ENCODE measurements at regions not wholly inside any gene's neighbourhood (a gene's known extent, or its start where the extent isn't known, plus 50 kb on each side); places are given as distances from the start of the nearest gene placed in this dataset.

DNA sequence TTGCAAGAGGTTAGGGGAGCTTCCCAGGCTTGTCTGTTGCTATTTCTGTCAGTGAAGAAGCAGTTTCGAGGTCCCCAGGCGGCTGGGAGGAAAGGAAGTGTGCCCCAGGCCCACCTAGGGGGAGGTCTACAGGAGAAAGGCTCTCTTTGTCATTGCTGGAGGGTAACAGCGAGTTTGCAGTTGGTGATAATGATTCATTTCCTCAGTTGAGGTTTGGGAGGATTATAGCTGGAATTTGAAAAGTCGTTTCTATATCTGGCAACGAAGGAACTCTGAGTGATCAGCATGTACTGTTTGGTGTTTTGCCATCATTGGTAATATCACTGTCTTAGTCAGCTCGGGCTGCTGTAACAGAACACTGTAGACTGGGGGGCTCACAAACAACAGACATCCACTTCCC is 65.5 kb upstream of the UBE3A start:
- TF ChIP-seq, protein P1, sequence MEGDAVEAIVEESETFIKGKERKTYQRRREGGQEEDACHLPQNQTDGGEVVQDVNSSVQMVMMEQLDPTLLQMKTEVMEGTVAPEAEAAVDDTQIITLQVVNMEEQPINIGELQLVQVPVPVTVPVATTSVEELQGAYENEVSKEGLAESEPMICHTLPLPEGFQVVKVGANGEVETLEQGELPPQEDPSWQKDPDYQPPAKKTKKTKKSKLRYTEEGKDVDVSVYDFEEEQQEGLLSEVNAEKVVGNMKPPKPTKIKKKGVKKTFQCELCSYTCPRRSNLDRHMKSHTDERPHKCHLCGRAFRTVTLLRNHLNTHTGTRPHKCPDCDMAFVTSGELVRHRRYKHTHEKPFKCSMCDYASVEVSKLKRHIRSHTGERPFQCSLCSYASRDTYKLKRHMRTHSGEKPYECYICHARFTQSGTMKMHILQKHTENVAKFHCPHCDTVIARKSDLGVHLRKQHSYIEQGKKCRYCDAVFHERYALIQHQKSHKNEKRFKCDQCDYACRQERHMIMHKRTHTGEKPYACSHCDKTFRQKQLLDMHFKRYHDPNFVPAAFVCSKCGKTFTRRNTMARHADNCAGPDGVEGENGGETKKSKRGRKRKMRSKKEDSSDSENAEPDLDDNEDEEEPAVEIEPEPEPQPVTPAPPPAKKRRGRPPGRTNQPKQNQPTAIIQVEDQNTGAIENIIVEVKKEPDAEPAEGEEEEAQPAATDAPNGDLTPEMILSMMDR (IDR thresholded peaks at IDR 0.05): no peak
- TF ChIP-seq POLR2A (IDR thresholded peaks at IDR 0.05): no peak

Measured in right lobe of liver (tissue), 4 donors.